Activated naive CD4-positive, alpha-beta T cell treated with anti-CD3 and anti-CD28 coated beads, Interleukin-2, amount 10 ng/mL, durations not matched to agents 7 days and 5 days (primary cell): ENCODE measurements at regions not wholly inside any gene's neighbourhood (a gene's known extent, or its start where the extent isn't known, plus 50 kb on each side); places are given as distances from the start of the nearest gene placed in this dataset.

Source experiments
- CTCF ChIA-PET: fragments of 350-600 bp; sonication (Branson Sonifier 250); formaldehyde crosslinking; loops from one replicate; lab custom pipeline; 2021; ENCODE audit warnings: antibody characterized with exemption; lab: Charles Lee
- DNase-seq: peaks from one replicate; pipeline ENCODE4 v3.0.0-alpha.2; 2020
- H3K27ac Mint-ChIP-seq: one replicate; pipeline ENCODE4 v1.8.0; 2021; ENCODE audit warnings: mild to moderate bottlenecking, moderate library complexity, mixed read lengths
- H3K27me3 Mint-ChIP-seq: one replicate; pipeline ENCODE4 v1.8.0; 2021; ENCODE audit warnings: mild to moderate bottlenecking, mixed read lengths
- H3K36me3 Mint-ChIP-seq: one replicate; pipeline ENCODE4 v1.8.0; 2021; ENCODE audit warnings: mixed read lengths
- H3K4me1 Mint-ChIP-seq: one replicate; pipeline ENCODE4 v1.8.0; 2021; ENCODE audit warnings: mixed read lengths
- H3K4me3 Mint-ChIP-seq: one replicate; pipeline ENCODE4 v1.8.0; 2021; ENCODE audit warnings: mild to moderate bottlenecking, moderate library complexity, mixed read lengths
- H3K9me3 Mint-ChIP-seq: one replicate; pipeline ENCODE4 v1.8.0; 2021; ENCODE audit warnings: mixed read lengths

GRCh38 chr2:139083121-139083520, 302.9 kb upstream of the NXPH2 start:
- Mint-ChIP-seq H3K9me3 (peaks cover 6% of the 10 kb centered on the region), H3K27me3 (no peaks in the 10 kb centered on the region), H3K4me3 (no peak overlapping the region), H3K27ac (no peak overlapping the region), H3K36me3 (no peaks in the 10 kb centered on the region), H3K4me1 (no peaks in the 10 kb centered on the region)
- DNase-seq: no peak
- CTCF ChIA-PET: no interaction called here

DNA sequence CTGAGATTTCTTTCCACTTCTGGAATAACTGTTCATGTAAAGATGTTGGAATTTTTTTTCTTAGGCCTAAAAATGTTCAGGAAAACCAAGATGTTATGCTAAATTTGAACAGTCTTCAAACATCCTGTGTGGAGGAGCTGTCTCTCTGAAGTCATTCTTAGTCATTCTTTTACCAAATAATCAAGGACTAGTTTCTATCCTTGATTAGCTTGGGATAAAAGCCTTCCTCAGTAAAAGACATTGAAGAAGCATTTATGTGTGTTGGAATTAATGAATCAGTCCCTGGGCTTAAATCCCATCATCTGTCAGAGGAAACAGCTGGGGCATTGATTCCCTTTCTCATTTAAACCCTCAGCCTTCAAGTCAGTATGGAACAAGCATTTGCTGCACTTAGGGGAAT, 300.1 kb upstream of the NXPH2 start:
- H3K4me3 Mint-ChIP-seq: no peak overlapping the region
- H3K27me3 Mint-ChIP-seq: no peaks in the 10 kb centered on the region
- no peaks in the 10 kb centered on the region for H3K4me1 Mint-ChIP-seq
- DNase-seq: no peak
- no peaks in the 10 kb centered on the region for H3K36me3 Mint-ChIP-seq
- CTCF ChIA-PET: no interaction called here
- peaks cover 3% of the 10 kb centered on the region for H3K9me3 Mint-ChIP-seq
- H3K27ac Mint-ChIP-seq: no peak overlapping the region

DNA sequence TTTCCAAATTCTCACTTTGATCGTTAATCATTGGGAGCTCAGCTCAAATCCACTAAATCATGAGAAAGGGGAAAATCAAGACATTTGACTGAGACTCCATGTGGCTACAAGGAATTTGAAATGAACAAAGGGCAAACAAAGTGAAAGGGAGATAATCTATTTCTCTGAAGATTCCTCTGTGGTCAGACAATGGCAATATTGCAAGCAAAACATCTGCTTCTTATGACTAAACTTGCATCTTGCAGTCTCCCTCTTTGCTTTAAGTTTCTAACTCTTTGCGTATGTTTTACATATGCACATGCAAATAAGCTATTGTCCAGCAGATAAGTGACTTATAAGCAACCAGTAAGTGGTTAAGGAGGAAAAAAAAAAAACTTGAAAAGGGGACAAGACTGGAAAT, 299.1 kb upstream of the NXPH2 start:
- CTCF ChIA-PET: no interaction called here
- Mint-ChIP-seq H3K4me1 (no peaks in the 10 kb centered on the region), H3K36me3 (no peaks in the 10 kb centered on the region), H3K4me3 (no peak overlapping the region), H3K27me3 (no peaks in the 10 kb centered on the region), H3K27ac (no peak overlapping the region), H3K9me3 (peaks cover 3% of the 10 kb centered on the region)
- DNase-seq: no peak

DNA sequence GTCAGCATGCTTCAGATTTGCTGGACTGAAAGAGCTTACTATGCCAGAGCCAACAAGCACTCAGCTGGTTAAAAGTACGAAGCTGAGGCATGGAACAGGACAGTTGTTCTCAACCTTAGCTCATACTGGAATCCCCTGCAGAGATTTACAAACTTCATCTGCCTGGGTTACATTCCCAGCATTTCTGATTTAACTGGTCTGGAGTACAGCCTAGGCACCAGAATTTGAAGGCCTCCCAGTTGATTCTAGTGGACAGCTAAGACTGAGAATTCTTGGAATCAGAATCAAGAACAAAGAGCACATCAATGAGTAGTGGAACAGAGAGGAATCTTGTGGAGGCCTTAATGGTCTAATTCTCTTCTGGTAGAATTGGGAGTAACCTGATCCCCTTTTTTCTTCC, 298.2 kb upstream of the NXPH2 start:
- H3K27ac Mint-ChIP-seq: no peak overlapping the region
- DNase-seq: no peak
- no peaks in the 10 kb centered on the region for H3K27me3 Mint-ChIP-seq
- H3K4me3 Mint-ChIP-seq: no peak overlapping the region
- peaks cover 1% of the 10 kb centered on the region for H3K9me3 Mint-ChIP-seq
- no peaks in the 10 kb centered on the region for H3K4me1 Mint-ChIP-seq
- no peaks in the 10 kb centered on the region for H3K36me3 Mint-ChIP-seq
- CTCF ChIA-PET: no interaction called here

- no peak for DNase-seq
- CTCF ChIA-PET: no interaction called here
Observed at GRCh38 chr2:139077099-139077737, 297.0 kb upstream of the NXPH2 start.

GRCh38 chr2:139067874-139068273, 287.7 kb upstream of the NXPH2 start:
- Mint-ChIP-seq H3K36me3 (no peaks in the 10 kb centered on the region), H3K9me3 (peaks cover 5% of the 10 kb centered on the region), H3K4me3 (no peak overlapping the region), H3K27me3 (no peaks in the 10 kb centered on the region), H3K27ac (no peak overlapping the region), H3K4me1 (no peaks in the 10 kb centered on the region)
- CTCF ChIA-PET: no interaction called here
- no peak for DNase-seq

More at GRCh38 chr2:139077099-139077737, 297.0 kb upstream of the NXPH2 start:
- H3K4me3 Mint-ChIP-seq: no peak overlapping the region
- no peaks in the 10 kb centered on the region for H3K36me3 Mint-ChIP-seq
- no peaks in the 10 kb centered on the region for H3K27me3 Mint-ChIP-seq
- H3K9me3 Mint-ChIP-seq: peaks cover 1% of the 10 kb centered on the region
- H3K4me1 Mint-ChIP-seq: no peaks in the 10 kb centered on the region
- no peak overlapping the region for H3K27ac Mint-ChIP-seq

DNA sequence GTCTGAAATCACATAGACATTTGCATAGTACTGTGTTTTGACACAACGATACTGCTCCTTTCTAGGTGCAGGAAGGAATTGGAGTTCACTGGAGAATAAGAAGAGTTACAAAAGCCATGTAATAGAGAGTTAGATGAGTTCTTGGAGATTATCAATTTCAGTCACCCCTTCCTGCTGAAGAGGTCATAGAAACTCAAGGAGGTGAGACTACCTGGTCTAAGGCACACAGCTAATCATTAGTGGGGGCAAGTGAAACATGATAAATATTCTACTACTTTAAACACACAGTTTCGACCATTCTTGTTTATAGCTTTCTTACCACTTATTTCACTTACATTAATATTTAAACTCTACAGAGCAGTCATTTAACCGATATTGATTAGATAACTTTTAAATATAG, 286.9 kb upstream of the NXPH2 start:
- no peak overlapping the region for H3K27ac Mint-ChIP-seq
- H3K27me3 Mint-ChIP-seq: no peaks in the 10 kb centered on the region
- no peak for DNase-seq
- no peaks in the 10 kb centered on the region for H3K4me1 Mint-ChIP-seq
- H3K9me3 Mint-ChIP-seq: peaks cover 5% of the 10 kb centered on the region
- CTCF ChIA-PET: no interaction called here
- H3K4me3 Mint-ChIP-seq: no peak overlapping the region
- no peaks in the 10 kb centered on the region for H3K36me3 Mint-ChIP-seq

GRCh38 chr2:139064159-139064558, 284.0 kb upstream of the NXPH2 start:
- DNase-seq: no peak
- H3K9me3 Mint-ChIP-seq: peaks cover 4% of the 10 kb centered on the region
- no peaks in the 10 kb centered on the region for H3K36me3 Mint-ChIP-seq
- H3K4me1 Mint-ChIP-seq: no peaks in the 10 kb centered on the region
- H3K4me3 Mint-ChIP-seq: no peak overlapping the region
- CTCF ChIA-PET: no interaction called here
- H3K27ac Mint-ChIP-seq: no peak overlapping the region
- no peaks in the 10 kb centered on the region for H3K27me3 Mint-ChIP-seq

DNA sequence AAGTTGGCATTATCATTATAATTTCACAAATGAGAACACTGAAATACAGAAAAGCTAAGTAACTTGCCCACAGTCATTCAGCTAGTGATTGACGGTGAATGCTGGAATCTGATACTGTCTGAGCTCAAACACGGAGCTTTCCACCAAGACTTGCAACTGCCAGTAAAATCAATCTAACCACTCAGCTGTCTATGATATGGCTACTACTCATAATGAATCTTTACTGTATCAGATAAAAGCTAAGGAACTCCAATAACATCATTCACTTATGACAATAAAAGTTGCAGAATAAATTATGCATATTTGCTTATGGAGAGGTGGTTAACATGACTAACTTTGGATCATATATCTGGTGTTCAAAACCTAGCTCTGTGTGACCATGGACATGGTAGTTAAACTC, 279.4 kb upstream of the NXPH2 start:
- Mint-ChIP-seq H3K27ac (no peak overlapping the region), H3K36me3 (no peaks in the 10 kb centered on the region), H3K4me1 (no peaks in the 10 kb centered on the region), H3K9me3 (peaks cover 3% of the 10 kb centered on the region), H3K27me3 (no peaks in the 10 kb centered on the region), H3K4me3 (no peak overlapping the region)
- no peak for DNase-seq
- CTCF ChIA-PET: no interaction called here

DNA sequence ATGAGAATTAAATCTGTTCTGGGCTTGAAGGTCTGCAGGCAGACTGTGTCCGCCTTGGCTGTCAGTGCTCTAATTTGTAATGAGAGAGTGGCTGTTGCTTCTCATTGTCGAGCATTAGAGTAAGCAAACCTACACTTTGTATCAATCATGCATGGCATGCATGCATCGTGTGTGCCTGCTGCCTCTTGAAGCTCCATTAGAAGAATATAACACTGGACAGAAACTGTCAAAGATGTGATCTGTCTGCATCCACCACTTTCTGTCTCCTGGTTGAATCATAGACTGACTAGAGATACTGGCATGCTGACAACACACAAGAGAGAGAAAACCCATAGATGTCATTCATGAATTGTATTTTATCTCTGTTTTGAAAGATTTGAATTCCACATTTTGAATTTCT, 275.0 kb upstream of the NXPH2 start:
- Mint-ChIP-seq H3K36me3 (no peaks in the 10 kb centered on the region), H3K27ac (no peak overlapping the region), H3K4me3 (no peak overlapping the region), H3K27me3 (no peaks in the 10 kb centered on the region), H3K9me3 (peaks cover 3% of the 10 kb centered on the region), H3K4me1 (no peaks in the 10 kb centered on the region)
- CTCF ChIA-PET: no interaction called here
- DNase-seq: no peak

DNA sequence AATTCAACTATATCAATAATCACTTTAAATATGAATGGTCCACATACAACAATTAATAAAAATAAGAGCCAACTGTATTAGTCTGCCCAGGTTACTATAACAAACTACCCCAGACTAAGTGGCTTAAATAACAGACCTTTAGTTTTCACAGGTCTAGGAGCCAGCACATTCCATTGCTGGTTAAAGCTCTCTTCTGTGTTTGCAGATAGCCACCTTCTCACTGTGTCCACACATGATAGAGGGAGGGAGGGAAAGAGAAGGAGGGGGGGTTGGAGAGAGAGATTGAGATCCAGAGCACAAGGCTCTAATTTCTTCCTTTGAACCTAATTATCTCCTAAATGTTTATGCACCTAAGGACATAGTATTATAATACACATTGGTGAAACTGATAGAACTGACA, 267.8 kb upstream of the NXPH2 start:
- Mint-ChIP-seq H3K4me1 (no peaks in the 10 kb centered on the region), H3K27ac (no peak overlapping the region), H3K36me3 (no peaks in the 10 kb centered on the region), H3K27me3 (no peaks in the 10 kb centered on the region), H3K4me3 (no peak overlapping the region), H3K9me3 (peaks cover 2% of the 10 kb centered on the region)
- no peak for DNase-seq
- CTCF ChIA-PET: no interaction called here

- H3K4me1 Mint-ChIP-seq: no peaks in the 10 kb centered on the region
- H3K9me3 Mint-ChIP-seq: peaks cover 3% of the 10 kb centered on the region
- H3K27me3 Mint-ChIP-seq: no peaks in the 10 kb centered on the region
- H3K27ac Mint-ChIP-seq: no peak overlapping the region
- CTCF ChIA-PET: no interaction called here
- no peak for DNase-seq
- no peak overlapping the region for H3K4me3 Mint-ChIP-seq
- no peaks in the 10 kb centered on the region for H3K36me3 Mint-ChIP-seq
Observed at GRCh38 chr2:139045524-139045923, 265.3 kb upstream of the NXPH2 start.

DNA sequence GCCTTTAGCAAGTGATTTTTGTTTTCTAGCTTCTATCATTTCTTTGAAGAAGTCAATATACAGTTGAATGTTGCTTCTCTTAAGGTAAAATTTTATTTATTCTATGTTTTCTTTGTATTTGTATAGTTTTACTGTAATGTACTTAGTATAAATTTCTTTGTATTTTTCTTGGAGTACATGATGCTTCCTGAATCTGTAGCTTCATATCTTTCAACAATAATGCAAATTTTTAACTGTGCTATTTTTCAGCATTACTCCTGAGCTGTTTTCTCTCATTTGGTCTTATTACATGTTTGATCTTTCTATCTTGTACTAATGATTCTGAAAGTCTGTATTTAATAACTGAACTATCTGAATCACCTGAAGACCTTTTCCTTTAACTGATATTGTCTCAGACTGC, 253.9 kb upstream of the NXPH2 start:
- CTCF ChIA-PET: no interaction called here
- H3K27me3 Mint-ChIP-seq: no peaks in the 10 kb centered on the region
- no peaks in the 10 kb centered on the region for H3K36me3 Mint-ChIP-seq
- no peaks in the 10 kb centered on the region for H3K9me3 Mint-ChIP-seq
- no peak for DNase-seq
- no peak overlapping the region for H3K27ac Mint-ChIP-seq
- H3K4me3 Mint-ChIP-seq: no peak overlapping the region
- no peaks in the 10 kb centered on the region for H3K4me1 Mint-ChIP-seq

DNA sequence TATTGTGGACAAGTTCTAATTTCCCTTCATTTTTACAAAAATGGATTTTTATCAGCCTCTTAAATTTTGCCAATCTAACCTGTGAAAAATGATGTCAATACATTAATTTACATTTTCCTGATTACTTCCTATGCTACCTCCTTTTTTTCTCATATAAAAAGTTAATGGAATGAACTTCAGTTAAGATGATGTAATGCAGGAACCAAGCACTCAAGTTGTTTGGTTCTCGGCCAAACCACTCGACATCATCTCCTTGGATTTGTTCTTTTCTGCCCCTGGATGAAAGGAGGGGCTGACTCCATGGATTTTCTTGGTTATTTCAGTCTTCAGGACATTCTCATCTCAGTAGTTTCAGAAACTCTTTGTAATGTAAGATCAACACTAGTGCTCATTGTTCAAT, 253.1 kb upstream of the NXPH2 start:
- no peak overlapping the region for H3K4me3 Mint-ChIP-seq
- no peak for DNase-seq
- H3K27ac Mint-ChIP-seq: no peak overlapping the region
- CTCF ChIA-PET: no interaction called here
- peaks cover 2% of the 10 kb centered on the region for H3K9me3 Mint-ChIP-seq
- H3K27me3 Mint-ChIP-seq: no peaks in the 10 kb centered on the region
- no peaks in the 10 kb centered on the region for H3K4me1 Mint-ChIP-seq
- no peaks in the 10 kb centered on the region for H3K36me3 Mint-ChIP-seq

GRCh38 chr2:139031722-139032121, 251.5 kb upstream of the NXPH2 start:
- H3K4me3 Mint-ChIP-seq: no peak overlapping the region
- H3K9me3 Mint-ChIP-seq: peaks cover 4% of the 10 kb centered on the region

DNA sequence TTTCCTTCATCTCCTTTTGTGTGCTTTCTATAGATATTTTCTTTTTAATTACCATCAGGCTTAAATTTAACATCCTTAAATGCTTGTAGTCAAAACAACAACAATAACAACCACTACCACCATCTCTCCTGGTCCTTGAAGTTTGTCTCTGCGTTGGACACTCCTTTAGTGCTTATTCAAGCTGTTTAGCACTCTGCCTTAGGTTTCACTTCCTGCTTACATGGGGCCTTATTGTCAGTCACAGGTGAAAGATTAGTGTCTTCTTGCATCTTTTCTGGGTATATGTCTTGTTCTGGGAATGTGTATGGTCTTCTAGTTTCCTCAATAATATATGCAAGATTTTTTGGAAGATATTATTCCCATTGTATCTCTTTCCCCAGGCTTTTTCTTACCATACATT, 240.1 kb upstream of the NXPH2 start:
- Mint-ChIP-seq H3K4me1 (no peaks in the 10 kb centered on the region), H3K27me3 (no peaks in the 10 kb centered on the region), H3K4me3 (no peak overlapping the region), H3K27ac (no peak overlapping the region), H3K9me3 (peaks cover 30% of the 10 kb centered on the region), H3K36me3 (no peaks in the 10 kb centered on the region)
- no peak for DNase-seq
- CTCF ChIA-PET: no interaction called here

More at GRCh38 chr2:139031722-139032121, 251.5 kb upstream of the NXPH2 start:
- Mint-ChIP-seq H3K27ac (no peak overlapping the region), H3K4me1 (no peaks in the 10 kb centered on the region), H3K36me3 (no peaks in the 10 kb centered on the region), H3K27me3 (no peaks in the 10 kb centered on the region)
- CTCF ChIA-PET: no interaction called here
- no peak for DNase-seq
